IPS-15b (cell line): ENCODE measurements at regions not wholly inside any gene's neighbourhood (a gene's known extent, or its start where the extent isn't known, plus 50 kb on each side); places are given as distances from the start of the nearest gene placed in this dataset.
"Not testable (repeated sequence)": the region's sequence is repeated elsewhere in the genome, so short reads cannot be mapped to it uniquely, and the experiment has no call there.

Experiments
- H3K27me3 ChIP-seq: one replicate; pipeline ENCODE4 v1.6.1; 2013; ENCODE audit warnings: low read length; ENCODE audit not compliant: control insufficient read depth, insufficient read depth
- H3K36me3 ChIP-seq: one replicate; pipeline ENCODE4 v1.6.1; 2013; ENCODE audit warnings: low read length; ENCODE audit not compliant: control insufficient read depth, insufficient read depth
- H3K4me1 ChIP-seq: one replicate; pipeline ENCODE4 v1.6.1; 2013; ENCODE audit warnings: mild to moderate bottlenecking, low read length; ENCODE audit not compliant: control insufficient read depth, insufficient read depth
- H3K4me3 ChIP-seq: one replicate; pipeline ENCODE4 v1.5.1; 2013; ENCODE audit warnings: low read depth, low read length
- H3K9ac ChIP-seq: one replicate; pipeline ENCODE4 v1.6.1; 2013; ENCODE audit warnings: low read depth, mild to moderate bottlenecking, low read length
- H3K9me3 ChIP-seq: one replicate; pipeline ENCODE4 v1.6.1; 2013; ENCODE audit warnings: mild to moderate bottlenecking, low read length; ENCODE audit not compliant: control insufficient read depth, insufficient read depth

DNA sequence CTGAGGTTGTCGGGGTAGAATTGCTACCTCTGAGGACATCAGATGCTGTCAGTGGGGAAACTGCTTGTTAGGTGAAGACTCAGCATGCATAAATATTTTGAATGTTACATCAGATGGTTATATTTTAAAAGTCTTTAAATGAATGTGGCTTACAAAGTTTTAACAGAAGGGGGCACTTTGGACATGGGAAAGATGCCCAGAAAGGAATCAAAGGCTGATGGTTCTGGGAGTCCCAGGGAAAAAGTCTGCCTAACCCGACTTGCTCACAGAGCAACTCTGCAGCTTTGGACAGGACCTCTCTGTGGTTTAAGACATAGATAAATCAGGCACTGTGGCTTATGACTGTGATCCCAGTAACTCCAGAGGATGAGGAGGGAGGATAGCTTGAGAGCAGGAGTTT lies 474.9 kb downstream of the ATP23 start:
- no peaks in the 10 kb centered on the region for H3K27me3 ChIP-seq
- H3K36me3 ChIP-seq: no peaks in the 10 kb centered on the region
- H3K9me3 ChIP-seq: no peaks in the 10 kb centered on the region
- H3K4me1 ChIP-seq: peaks cover 5% of the 10 kb centered on the region
- no peak overlapping the region for H3K4me3 ChIP-seq
- H3K9ac ChIP-seq: no peak overlapping the region

- H3K27me3 ChIP-seq: no peaks in the 10 kb centered on the region
- peaks cover 13% of the 10 kb centered on the region for H3K4me1 ChIP-seq
Observed at GRCh38 chr12:58419196-58419760, 477.9 kb downstream of the ATP23 start.

DNA sequence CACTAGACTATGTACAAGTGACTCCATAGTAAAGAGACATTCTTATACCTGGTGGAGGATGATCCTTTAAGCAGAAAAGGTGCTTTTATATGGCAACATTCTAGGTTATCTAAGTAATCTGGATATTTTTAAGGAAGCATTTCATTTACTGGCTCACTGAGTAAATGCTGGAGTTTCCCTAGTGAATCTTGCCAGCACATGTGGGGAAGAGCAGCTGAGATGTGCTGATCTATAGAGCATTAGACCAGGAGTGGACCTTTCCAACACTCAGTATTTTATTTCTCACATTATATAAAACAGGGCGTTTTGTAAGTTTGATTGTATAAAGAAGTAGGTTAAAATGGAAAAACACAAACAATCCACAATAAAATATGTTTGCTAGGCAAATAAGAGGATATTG lies 478.5 kb downstream of the ATP23 start:
- Histone ChIP-seq H3K27me3 (no peaks in the 10 kb centered on the region), H3K4me1 (peaks cover 17% of the 10 kb centered on the region), H3K9me3 (no peaks in the 10 kb centered on the region), H3K9ac (no peak overlapping the region), H3K36me3 (no peaks in the 10 kb centered on the region), H3K4me3 (no peak overlapping the region)

More at GRCh38 chr12:58419196-58419760, 477.9 kb downstream of the ATP23 start:
- Histone ChIP-seq H3K9me3 (no peaks in the 10 kb centered on the region), H3K9ac (no peak overlapping the region), H3K36me3 (no peaks in the 10 kb centered on the region), H3K4me3 (no peak overlapping the region)

DNA sequence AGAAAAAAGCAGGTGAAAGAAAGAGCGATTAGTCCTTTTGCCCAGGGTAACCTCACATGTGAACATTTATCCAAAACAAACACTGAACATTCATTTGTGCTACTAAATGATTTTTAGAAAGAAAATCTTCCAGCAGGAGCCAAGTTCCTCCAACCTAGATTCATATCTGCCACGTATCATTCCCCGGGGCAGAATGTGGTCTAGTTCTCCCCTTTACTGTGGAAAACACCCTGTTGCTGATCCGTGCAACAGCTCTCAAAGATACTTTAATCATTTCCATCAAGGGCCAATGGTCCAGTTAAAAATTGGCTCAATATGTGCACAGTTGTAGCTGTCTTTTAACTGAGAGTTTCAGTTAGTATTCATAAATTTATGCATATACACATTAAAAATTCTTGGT lies 479.1 kb downstream of the ATP23 start:
- H3K9me3 ChIP-seq: no peaks in the 10 kb centered on the region
- H3K4me1 ChIP-seq: peaks cover 21% of the 10 kb centered on the region
- no peak overlapping the region for H3K9ac ChIP-seq

GRCh38 chr12:58421990-58422389 lies 480.6 kb downstream of the ATP23 start:
- Histone ChIP-seq H3K9ac (no peak overlapping the region), H3K27me3 (no peaks in the 10 kb centered on the region)

More for the DNA sequence above, 479.1 kb downstream of the ATP23 start:
- no peak overlapping the region for H3K4me3 ChIP-seq
- no peaks in the 10 kb centered on the region for H3K27me3 ChIP-seq
- H3K36me3 ChIP-seq: no peaks in the 10 kb centered on the region

DNA sequence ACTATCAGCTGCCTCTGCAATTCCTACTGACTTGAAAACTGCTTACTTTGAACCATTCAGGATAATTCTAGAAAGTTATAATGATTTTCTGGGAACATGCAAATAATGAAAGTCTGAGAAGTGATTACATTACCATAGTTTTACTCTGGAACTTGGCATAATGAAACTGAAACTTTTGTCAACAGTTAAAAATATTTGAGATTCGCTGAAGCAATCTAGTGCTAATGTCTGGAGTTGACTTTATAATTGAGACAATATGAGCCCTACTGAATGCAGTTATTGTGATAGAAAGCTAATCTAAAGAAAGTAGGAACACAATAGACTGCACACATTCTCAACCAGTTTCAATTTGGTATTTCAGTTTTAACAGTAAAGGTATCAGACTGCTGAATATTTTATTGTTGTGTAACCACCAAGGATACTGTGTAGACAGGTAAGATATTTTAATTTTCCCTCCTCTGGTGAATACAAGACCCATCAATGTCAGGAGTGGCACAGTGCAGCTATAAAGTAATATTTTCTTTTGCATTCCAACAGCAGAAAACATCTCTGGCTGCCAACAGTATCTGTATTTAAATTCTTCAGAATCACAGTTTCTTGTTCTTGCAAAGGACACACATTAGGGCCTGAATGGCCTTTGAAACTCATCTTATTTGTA lies 483.5 kb downstream of the ATP23 start:
- H3K4me3 ChIP-seq: no peak overlapping the region
- H3K9ac ChIP-seq: peak overlapping the region; percentile 38
- no peaks in the 10 kb centered on the region for H3K27me3 ChIP-seq
- no peaks in the 10 kb centered on the region for H3K9me3 ChIP-seq
- no peaks in the 10 kb centered on the region for H3K36me3 ChIP-seq
- peaks cover 23% of the 10 kb centered on the region for H3K4me1 ChIP-seq

More at GRCh38 chr12:58421990-58422389, 480.6 kb downstream of the ATP23 start:
- Histone ChIP-seq H3K9me3 (no peaks in the 10 kb centered on the region), H3K4me3 (no peak overlapping the region), H3K4me1 (peaks cover 23% of the 10 kb centered on the region), H3K36me3 (no peaks in the 10 kb centered on the region)

GRCh38 chr12:58425481-58426392 lies 484.4 kb downstream of the ATP23 start:
- no peak overlapping the region for H3K9ac ChIP-seq
- no peaks in the 10 kb centered on the region for H3K27me3 ChIP-seq
- H3K4me3 ChIP-seq: no peak overlapping the region
- H3K4me1 ChIP-seq: peaks cover 23% of the 10 kb centered on the region
- H3K9me3 ChIP-seq: no peaks in the 10 kb centered on the region
- H3K36me3 ChIP-seq: no peaks in the 10 kb centered on the region

DNA sequence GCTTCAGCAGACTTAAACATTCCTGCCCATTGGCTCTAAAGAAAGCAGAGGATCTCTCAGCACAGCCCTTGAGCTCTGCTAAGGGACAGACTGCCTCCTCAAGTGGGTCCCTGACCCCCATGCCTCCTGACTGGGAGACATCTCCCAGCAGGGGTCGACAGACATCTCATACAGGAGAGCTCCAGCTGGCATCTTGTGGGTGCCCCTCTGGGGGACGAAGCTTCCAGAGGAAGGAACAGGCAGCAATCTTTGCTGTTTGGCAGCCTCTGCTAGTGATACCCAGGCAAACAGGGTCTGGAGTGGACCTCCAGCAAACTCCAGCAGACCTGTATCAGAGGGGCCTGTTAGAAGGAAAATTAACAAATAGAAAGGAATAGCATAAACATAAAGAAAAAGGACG lies 485.1 kb downstream of the ATP23 start:
- not testable (repeated sequence) for H3K9ac ChIP-seq, H3K27me3 ChIP-seq, H3K9me3 ChIP-seq, H3K36me3 ChIP-seq, H3K4me3 ChIP-seq
- H3K4me1 ChIP-seq: peaks cover 23% of the 10 kb centered on the region

- no peaks in the 10 kb centered on the region for H3K36me3 ChIP-seq
- H3K27me3 ChIP-seq: no peaks in the 10 kb centered on the region
- no peaks in the 10 kb centered on the region for H3K4me1 ChIP-seq
- H3K9ac ChIP-seq: no peak overlapping the region
- H3K9me3 ChIP-seq: no peaks in the 10 kb centered on the region
- H3K4me3 ChIP-seq: no peak overlapping the region
Observed at GRCh38 chr12:58433959-58434358, 486.3 kb downstream of the LRIG3 start.

DNA sequence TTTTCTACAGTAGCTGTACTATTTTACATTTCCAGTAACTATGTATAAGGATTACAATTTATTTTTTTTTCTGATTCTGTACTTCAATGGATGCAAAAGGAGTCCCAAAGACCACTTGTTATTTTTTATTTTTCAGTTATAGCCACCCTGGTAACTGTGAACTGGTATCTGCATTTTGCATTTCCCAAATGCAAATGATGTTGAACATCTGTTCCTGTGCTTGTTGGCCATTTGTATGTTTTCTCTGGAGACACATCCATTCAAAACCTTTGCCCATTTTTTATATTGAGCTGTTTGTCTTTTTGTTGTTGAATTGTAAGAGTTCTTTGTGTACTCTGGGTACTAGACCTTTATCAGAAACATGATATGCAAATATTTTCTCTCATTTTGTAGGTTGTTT lies 485.6 kb downstream of the LRIG3 start:
- no peak overlapping the region for H3K9ac ChIP-seq
- H3K4me3 ChIP-seq: no peak overlapping the region
- no peaks in the 10 kb centered on the region for H3K9me3 ChIP-seq
- no peaks in the 10 kb centered on the region for H3K4me1 ChIP-seq
- H3K36me3 ChIP-seq: no peaks in the 10 kb centered on the region
- no peaks in the 10 kb centered on the region for H3K27me3 ChIP-seq

DNA sequence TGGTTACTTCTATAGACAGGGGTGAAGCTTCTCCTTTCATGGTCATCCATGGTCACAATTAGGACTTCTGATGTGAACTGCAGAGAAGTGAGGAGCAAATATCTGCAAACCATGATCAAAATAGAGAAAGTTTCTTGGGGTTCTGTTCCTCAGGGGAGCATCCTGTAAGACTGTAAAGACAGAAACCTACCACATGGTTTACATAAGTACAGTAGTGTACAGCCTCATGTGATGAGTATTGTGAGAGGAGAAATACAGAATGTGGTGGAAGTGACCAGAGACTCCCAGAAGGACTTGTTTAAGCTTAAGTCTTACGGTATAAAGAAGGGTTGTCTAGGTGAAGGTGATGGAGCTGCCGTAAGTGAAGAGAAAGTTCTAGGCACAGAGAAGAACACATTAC lies 484.7 kb downstream of the LRIG3 start:
- no peaks in the 10 kb centered on the region for H3K4me1 ChIP-seq
- H3K4me3 ChIP-seq: no peak overlapping the region
- H3K27me3 ChIP-seq: no peaks in the 10 kb centered on the region
- H3K36me3 ChIP-seq: no peaks in the 10 kb centered on the region
- no peak overlapping the region for H3K9ac ChIP-seq
- no peaks in the 10 kb centered on the region for H3K9me3 ChIP-seq

GRCh38 chr12:58441483-58441882 lies 478.8 kb downstream of the LRIG3 start:
- no peaks in the 10 kb centered on the region for H3K36me3 ChIP-seq
- no peaks in the 10 kb centered on the region for H3K27me3 ChIP-seq
- H3K4me1 ChIP-seq: no peaks in the 10 kb centered on the region
- no peak overlapping the region for H3K4me3 ChIP-seq
- H3K9me3 ChIP-seq: no peaks in the 10 kb centered on the region
- no peak overlapping the region for H3K9ac ChIP-seq
